GM12872 (cell line): ENCODE measurements at regions not wholly inside any gene's neighbourhood (a gene's known extent, or its start where the extent isn't known, plus 50 kb on each side); places are given as distances from the start of the nearest gene placed in this dataset.

Source experiments
- TF ChIP-seq, protein P1 (sequence below): IDR thresholded peaks from 3 replicates; pipeline ENCODE4 v1.5.1; 2011; ENCODE audit warnings: low read depth, mild to moderate bottlenecking, low read length, moderate library complexity; ENCODE audit not compliant: insufficient read depth

DNA sequence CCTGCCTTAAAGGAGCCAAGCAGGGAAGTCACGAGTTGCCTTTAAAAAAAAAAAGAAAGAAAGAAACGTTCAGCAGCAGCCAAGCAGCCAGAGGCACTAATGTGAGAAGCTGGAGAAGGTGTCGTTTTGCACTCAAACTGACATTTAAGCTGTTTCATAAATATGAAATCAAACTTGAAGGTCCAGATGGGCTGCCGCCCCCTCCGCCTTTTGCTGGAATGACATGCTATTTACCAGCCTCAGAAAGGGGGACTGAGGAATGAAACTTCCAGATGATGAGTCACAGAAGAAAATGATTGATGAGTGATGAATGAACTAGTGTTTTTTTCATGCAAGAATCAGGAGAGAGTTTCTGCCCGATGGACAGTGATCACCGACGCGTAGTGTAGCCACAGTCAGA is 396.8 kb downstream of the IGSF11 start:
- TF ChIP-seq, protein P1, sequence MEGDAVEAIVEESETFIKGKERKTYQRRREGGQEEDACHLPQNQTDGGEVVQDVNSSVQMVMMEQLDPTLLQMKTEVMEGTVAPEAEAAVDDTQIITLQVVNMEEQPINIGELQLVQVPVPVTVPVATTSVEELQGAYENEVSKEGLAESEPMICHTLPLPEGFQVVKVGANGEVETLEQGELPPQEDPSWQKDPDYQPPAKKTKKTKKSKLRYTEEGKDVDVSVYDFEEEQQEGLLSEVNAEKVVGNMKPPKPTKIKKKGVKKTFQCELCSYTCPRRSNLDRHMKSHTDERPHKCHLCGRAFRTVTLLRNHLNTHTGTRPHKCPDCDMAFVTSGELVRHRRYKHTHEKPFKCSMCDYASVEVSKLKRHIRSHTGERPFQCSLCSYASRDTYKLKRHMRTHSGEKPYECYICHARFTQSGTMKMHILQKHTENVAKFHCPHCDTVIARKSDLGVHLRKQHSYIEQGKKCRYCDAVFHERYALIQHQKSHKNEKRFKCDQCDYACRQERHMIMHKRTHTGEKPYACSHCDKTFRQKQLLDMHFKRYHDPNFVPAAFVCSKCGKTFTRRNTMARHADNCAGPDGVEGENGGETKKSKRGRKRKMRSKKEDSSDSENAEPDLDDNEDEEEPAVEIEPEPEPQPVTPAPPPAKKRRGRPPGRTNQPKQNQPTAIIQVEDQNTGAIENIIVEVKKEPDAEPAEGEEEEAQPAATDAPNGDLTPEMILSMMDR, result no peak

DNA sequence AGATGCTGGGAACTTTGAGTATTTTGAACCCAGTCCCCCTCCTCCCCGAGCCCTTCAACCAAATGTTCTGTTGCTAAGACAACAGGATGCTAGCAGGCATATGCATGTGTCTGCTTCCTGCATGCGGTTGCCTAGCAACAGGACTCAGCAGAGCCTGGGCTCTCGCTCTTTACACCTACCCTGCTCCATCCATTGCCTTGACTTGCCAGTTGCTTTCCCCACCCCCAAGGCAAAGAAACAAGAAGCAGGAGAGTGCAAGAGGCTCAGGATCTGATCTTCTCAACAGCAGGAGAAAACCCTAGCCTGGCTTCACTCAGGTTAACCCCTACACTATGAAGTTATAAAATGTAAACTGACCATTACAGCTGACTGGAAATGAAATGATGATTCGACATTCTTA is 393.0 kb downstream of the IGSF11 start:
- TF ChIP-seq, protein P1, result no peak

- TF ChIP-seq, protein P1, result no peak
These were observed 363.5 kb downstream of the IGSF11 start for GRCh38 chr3:118671192-118671591.

DNA sequence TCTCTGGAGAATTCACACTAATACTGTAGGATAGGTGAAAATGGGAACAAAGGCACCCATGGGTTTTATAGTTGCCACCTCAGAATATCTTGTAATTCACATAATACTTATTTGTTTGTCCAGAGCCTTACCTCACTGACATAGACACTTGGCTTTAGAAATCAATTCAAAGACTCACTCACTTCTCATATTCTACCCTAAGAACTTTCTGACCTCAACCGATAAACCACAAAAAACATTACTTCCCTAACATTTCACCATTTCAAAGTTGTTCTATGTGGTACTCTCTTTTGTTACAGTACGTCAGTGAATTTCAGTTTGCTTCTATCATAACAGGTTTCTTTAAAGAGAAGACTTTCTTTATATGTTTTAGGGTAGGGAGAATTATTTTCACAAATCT is 359.3 kb downstream of the IGSF11 start:
- TF ChIP-seq, protein P1, result no peak

- TF ChIP-seq, protein P1, result no peak
These were observed 351.7 kb downstream of the IGSF11 start for GRCh38 chr3:118682921-118683320.

DNA sequence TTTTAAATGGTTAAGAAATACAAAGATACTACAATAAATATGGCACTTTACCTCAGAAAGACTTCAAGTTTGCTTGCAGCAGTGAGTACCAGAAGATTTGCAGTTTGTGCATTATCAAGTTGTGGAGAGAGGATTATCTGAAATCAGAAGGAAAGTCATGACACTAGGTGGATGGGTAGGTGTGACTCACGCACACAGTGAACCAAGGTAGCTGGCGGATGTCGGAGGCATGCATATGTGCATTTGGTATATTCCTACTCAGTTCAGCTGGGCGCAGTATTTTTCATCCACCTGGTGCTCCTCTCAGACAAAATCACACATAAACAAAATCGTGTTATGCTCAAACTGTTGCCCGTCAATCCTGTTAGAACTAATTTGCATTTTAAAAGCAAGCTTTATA is 351.0 kb downstream of the IGSF11 start:
- TF ChIP-seq, protein P1, result no peak

GRCh38 chr3:118688396-118688884 is 346.2 kb downstream of the IGSF11 start:
- TF ChIP-seq, protein P1, result no peak

DNA sequence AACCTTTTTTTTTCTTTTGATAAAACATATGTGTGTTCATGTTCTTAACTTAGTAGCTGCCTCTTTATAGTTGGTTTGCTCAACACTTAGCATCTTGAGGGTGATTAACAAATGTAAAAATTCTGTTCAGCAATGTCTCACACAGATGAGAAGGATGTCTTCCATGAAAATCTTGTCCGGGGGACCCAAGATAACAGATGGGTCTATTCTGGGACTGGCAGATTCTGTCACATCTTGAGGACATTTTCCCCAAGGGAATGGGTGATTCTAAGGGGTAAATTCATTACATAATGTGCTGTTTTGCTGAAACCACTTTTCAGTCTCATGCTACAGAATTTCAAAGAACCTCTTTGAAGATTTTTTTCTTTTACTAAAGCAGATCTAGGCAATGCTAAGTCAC is 342.2 kb downstream of the IGSF11 start:
- TF ChIP-seq, protein P1, result no peak
